ENCODE measurements at regions not wholly inside any gene's neighbourhood (a gene's known extent, or its start where the extent isn't known, plus 50 kb on each side); places are given as distances from the start of the nearest gene placed in this dataset.
"Not testable (repeated sequence)": the region's sequence is repeated elsewhere in the genome, so short reads cannot be mapped to it uniquely, and the experiment has no call there.

DNA sequence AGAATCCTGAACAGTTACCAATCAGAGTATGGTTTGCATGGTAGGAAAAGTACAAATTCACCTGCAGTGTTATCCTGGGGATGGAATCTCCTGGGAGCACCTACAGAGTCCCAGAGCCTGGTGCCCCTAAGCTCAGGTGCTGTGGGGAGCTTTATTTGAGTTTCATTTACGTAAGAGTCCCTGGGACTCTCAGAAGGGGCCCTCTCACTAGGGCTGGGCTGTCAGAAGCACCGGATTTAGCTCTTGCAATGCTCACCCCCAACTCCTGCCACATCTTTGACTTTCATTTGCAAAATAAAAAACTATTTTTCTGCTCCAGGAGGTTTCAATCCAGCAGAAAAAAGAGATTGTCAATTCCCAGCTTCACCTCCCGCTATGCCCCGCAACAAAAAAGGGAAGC, 569.8 kb upstream of the B3GAT1 start:
- H3K4me1 ChIP-seq, result no peaks in the 10 kb centered on the region
- no peak for ATAC-seq

DNA sequence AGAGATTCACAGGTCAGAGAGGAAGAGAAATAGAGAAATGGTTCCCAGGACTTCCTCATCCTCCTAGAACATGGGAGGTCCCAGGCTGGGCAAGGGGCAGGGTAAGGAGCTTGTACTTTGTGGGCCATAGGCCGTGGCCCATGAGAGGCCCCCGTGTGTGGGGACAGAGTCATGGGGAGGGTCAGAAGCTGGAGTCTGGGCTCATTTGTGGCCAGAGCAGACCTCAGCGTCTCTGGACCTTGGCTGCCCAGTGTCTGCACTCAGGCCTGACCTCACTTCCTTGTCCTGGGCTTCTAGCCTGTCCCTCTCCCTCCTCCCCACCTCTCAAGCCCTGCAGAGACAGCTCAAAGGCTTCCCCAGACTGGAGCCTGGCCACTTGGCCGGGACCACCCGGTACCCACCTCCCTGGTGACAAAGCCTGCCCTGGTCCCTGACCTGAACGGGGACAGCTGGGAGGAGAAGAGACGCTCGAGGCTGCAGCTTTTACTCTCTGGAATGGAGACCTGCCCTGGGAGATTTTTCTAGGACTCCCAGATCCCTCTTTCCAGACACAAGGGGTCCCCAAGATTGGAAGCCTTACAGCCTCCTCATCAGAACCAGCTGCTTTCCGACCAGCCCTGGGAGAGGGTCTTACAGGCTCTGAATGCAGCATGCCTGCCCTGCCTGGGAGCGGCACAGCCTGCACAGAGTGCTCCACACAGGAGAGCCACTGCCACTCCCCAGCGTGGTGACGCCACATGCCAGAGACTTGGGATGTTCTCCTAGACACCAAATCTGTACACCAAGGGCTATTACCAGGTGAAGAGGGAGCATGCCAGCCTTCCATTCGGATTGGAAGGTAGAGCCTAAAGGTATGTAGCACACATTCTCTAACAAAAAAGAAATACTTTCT, 569.0 kb upstream of the B3GAT1 start:
- no peak overlapping the region for H3K4me3 ChIP-seq
- no peaks in the 10 kb centered on the region for H3K27me3 ChIP-seq
- intact Hi-C loops (cut with DNase I), result no loop called here
- DNase-seq (no peak), ATAC-seq (no peak)
- no peaks in the 10 kb centered on the region for H3K36me3 ChIP-seq
- H3K9me3 ChIP-seq, result no peaks in the 10 kb centered on the region
- TF ChIP-seq, protein P1, sequence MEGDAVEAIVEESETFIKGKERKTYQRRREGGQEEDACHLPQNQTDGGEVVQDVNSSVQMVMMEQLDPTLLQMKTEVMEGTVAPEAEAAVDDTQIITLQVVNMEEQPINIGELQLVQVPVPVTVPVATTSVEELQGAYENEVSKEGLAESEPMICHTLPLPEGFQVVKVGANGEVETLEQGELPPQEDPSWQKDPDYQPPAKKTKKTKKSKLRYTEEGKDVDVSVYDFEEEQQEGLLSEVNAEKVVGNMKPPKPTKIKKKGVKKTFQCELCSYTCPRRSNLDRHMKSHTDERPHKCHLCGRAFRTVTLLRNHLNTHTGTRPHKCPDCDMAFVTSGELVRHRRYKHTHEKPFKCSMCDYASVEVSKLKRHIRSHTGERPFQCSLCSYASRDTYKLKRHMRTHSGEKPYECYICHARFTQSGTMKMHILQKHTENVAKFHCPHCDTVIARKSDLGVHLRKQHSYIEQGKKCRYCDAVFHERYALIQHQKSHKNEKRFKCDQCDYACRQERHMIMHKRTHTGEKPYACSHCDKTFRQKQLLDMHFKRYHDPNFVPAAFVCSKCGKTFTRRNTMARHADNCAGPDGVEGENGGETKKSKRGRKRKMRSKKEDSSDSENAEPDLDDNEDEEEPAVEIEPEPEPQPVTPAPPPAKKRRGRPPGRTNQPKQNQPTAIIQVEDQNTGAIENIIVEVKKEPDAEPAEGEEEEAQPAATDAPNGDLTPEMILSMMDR (IDR thresholded peaks at IDR 0.05), result no peak
- H3K4me1 ChIP-seq, result no peaks in the 10 kb centered on the region
- H3K27ac ChIP-seq, result no peak overlapping the region

More for the DNA sequence above, 569.8 kb upstream of the B3GAT1 start:
- TF ChIP-seq, protein P1 (IDR thresholded peaks at IDR 0.05), result no peak
- Histone ChIP-seq H3K36me3 (no peaks in the 10 kb centered on the region), H3K9me3 (no peaks in the 10 kb centered on the region), H3K27ac (no peak overlapping the region), H3K27me3 (no peaks in the 10 kb centered on the region), H3K4me3 (no peak overlapping the region)
- DNase-seq, result no peak
- intact Hi-C loops (cut with DNase I), result no loop called here

DNA sequence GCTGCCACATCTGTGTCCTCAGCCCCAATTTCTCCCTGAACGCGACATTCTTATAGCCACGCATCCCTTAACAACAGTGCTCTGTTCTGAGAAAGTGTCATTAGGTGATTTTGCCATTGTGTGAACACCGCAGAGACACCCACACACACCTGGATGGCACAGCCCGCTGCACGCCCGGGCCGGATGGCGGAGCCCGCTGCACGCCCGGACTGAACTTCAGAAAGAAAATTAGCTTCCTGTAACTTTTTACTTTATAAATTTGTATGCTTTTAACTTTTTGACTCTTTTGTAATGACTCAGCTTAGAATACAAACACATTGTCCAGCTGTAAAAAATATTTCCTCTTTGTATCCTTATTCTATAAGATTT, 567.0 kb upstream of the B3GAT1 start:
- H3K9me3 ChIP-seq; H3K27me3 ChIP-seq; H3K4me3 ChIP-seq; ATAC-seq; DNase-seq; intact Hi-C loops (cut with DNase I); H3K36me3 ChIP-seq; H3K4me1 ChIP-seq; H3K27ac ChIP-seq: not testable (repeated sequence)

DNA sequence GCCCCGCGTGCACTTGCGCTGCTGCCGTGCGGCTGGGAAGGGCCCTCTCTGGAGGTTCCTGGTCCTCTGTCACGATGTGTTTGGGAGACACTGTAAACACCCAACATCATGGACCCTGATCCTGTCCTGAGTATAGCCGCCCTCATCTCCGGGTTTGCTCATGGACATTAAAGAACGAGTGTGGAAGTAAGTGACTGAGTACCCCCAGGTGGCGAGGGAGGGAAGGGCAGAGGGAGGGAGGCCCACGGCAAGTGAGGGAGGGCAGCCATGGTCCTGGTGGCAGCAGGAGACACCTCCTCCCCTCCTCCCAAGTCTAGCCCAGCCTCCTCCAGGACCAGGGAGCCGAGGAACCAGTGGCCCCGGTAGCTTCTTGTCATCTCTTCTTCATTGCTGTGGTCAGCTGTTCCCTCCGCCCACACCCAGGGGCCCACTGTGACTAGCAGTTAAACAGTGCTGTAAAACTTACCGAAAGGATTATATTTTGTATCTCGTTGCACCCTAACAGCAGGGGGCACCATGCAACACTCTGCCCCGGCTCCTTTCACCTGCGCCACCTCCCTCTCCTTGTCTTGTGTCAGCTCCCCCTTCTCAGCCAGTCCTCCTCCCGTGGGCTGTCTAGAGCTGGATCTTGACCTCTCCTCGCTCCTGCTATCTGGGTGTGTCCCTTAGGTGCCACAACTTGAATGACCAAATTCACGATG, 566.5 kb upstream of the B3GAT1 start:
- ATAC-seq, result no peak
- TF ChIP-seq, protein P1 (IDR thresholded peaks at IDR 0.05), result no peak

DNA sequence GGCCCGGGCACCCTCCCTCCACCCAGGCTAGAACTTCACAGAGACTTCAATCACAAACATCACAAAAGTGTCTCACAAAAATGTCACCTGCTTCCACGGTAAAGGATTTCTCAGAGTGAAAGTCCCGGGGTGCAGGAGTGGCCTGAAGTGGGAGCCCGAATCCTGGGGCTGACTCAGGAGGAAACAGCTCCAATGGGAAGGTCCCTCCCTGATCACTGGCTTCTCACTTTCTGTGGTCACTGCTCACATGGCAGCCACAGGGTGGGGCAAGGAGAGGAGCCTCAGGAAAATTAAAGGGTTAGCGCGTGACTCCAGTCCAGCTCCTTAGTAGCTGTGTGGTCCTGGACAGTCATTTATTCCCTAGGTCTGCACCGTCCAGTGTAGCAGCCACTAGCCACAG, 564.5 kb upstream of the B3GAT1 start:
- no peaks in the 10 kb centered on the region for H3K36me3 ChIP-seq
- ATAC-seq (no peak), DNase-seq (no peak)
- no peaks in the 10 kb centered on the region for H3K4me1 ChIP-seq
- H3K9me3 ChIP-seq, result no peaks in the 10 kb centered on the region
- TF ChIP-seq, protein P1 (IDR thresholded peaks at IDR 0.05), result no peak
- no peaks in the 10 kb centered on the region for H3K27me3 ChIP-seq
- intact Hi-C loops (cut with DNase I), result no loop called here
- H3K4me3 ChIP-seq, result no peak overlapping the region
- H3K27ac ChIP-seq, result no peak overlapping the region

More for the DNA sequence above, 566.5 kb upstream of the B3GAT1 start:
- H3K27me3 ChIP-seq, result no peaks in the 10 kb centered on the region
- no peaks in the 10 kb centered on the region for H3K4me1 ChIP-seq
- intact Hi-C loops (cut with DNase I), result no loop called here
- no peak overlapping the region for H3K4me3 ChIP-seq
- H3K36me3 ChIP-seq, result no peaks in the 10 kb centered on the region
- no peaks in the 10 kb centered on the region for H3K9me3 ChIP-seq
- no peak overlapping the region for H3K27ac ChIP-seq
- DNase-seq, result no peak

Data from left lung (tissue), 4 donors.